Common myeloid progenitor, CD34-positive (primary cell): ENCODE measurements at regions not wholly inside any gene's neighbourhood (a gene's known extent, or its start where the extent isn't known, plus 50 kb on each side); places are given as distances from the start of the nearest gene placed in this dataset.
"Not testable (repeated sequence)": the region's sequence is repeated elsewhere in the genome, so short reads cannot be mapped to it uniquely, and the experiment has no call there.

Experiments used
- CTCF ChIA-PET: fragments of 350-600 bp; sonication (Branson Sonifier 250); formaldehyde crosslinking; loops from one replicate; lab custom pipeline; 2021; ENCODE audit warnings: antibody characterized with exemption; lab: Charles Lee
- POLR2A ChIA-PET: fragments of 350-600 bp; sonication (Branson Sonifier 250); formaldehyde crosslinking; loops from one replicate; lab custom pipeline; 2021; ENCODE audit warnings: antibody characterized with exemption; lab: Charles Lee
- DNase-seq, 3 donors: peaks; one replicate each; pipeline versions ENCODE4 v3.0.0 to v3.0.0-alpha.2; 2013
- H3K27ac ChIP-seq, 2 experiments: 1 replicate in 1 of 2; 2 replicates in 1 of 2; pipeline ENCODE4 v1.7.0; 2013; ENCODE audit warnings: inconsistent platforms in 2 of 2, low read length in 2 of 2, mild to moderate bottlenecking in 2 of 2, low read depth in 1 of 2, moderate library complexity in 1 of 2; ENCODE audit not compliant: severe bottlenecking in 2 of 2, insufficient read depth in 1 of 2, poor library complexity in 1 of 2
- H3K27me3 ChIP-seq, 5 experiments: replicated peaks in 2 of 5; 1 replicate in 3 of 5; 2 replicates in 2 of 5; pipeline versions ENCODE4 v1.6.1 to v1.7.0; 2013; ENCODE audit warnings: low read length in 4 of 5, mild to moderate bottlenecking in 2 of 5, moderate library complexity in 2 of 5, inconsistent platforms in 1 of 5; ENCODE audit not compliant: insufficient read depth in 5 of 5, control insufficient read depth in 4 of 5
- H3K36me3 ChIP-seq, 4 experiments: 1 replicate in 2 of 4; 2 replicates in 2 of 4; pipeline versions ENCODE4 v1.6.1 to v1.7.0; 2013; ENCODE audit warnings: low read length in 3 of 4, control low read depth in 1 of 4, mild to moderate bottlenecking in 1 of 4; ENCODE audit not compliant: control insufficient read depth in 4 of 4, insufficient read depth in 4 of 4
- H3K4me1 ChIP-seq, 4 experiments: 1 replicate in 3 of 4; 2 replicates in 1 of 4; pipeline versions ENCODE4 v1.6.1 to v1.7.1; 2013; ENCODE audit warnings: low read length in 3 of 4, mild to moderate bottlenecking in 3 of 4, control low read depth in 1 of 4, inconsistent platforms in 1 of 4, moderate library complexity in 1 of 4; ENCODE audit not compliant: control insufficient read depth in 4 of 4, insufficient read depth in 4 of 4; ENCODE audit errors: control extremely low read depth in 1 of 4
- H3K4me3 ChIP-seq, 7 experiments: 1 replicate in 4 of 7; 2 replicates in 3 of 7; pipeline versions ENCODE4 v1.5.1 to v1.7.0; 2013; ENCODE audit warnings: mild to moderate bottlenecking in 7 of 7, low read length in 6 of 7, moderate library complexity in 6 of 7, inconsistent platforms in 2 of 7, low read depth in 2 of 7, control low read depth in 1 of 7; ENCODE audit not compliant: insufficient read depth in 4 of 7, control insufficient read depth in 1 of 7; ENCODE audit errors: extremely low read depth in 1 of 7
- H3K9me3 ChIP-seq, 5 experiments: 1 replicate in 4 of 5; 2 replicates in 1 of 5; pipeline versions ENCODE4 v1.6.1 to v1.7.1; 2013; ENCODE audit warnings: low read length in 4 of 5, mild to moderate bottlenecking in 2 of 5, inconsistent platforms in 1 of 5, low read depth in 1 of 5, moderate library complexity in 1 of 5; ENCODE audit not compliant: control insufficient read depth in 4 of 5, insufficient read depth in 2 of 5; ENCODE audit errors: control extremely low read depth in 1 of 5
- WGBS: methylation state at CpG from one replicate; pipeline ENCODE4 v1.1.5; 2013; ENCODE audit not compliant: insufficient coverage; 5-methylcytosine and 5-hydroxymethylcytosine counted together

DNA sequence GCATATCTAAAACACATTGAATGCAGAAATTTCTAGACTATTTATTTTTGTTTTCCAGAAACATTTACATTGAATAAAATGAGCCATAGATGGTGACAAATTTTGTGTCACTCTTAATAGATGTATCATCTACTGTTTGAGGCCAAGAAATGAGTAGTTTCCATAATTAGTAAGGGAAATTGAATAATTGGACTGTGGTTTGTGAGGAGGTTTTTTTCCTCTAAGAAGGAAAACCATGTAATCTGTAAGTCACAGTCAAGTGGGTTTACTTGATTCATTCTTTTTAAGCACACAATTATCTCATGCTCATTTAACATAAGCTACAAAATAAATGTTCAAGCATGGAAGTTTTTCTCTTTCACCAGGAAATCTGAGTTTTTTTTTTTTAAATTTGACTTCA, 876.4 kb downstream of the NR2F1-AS1 start:
- POLR2A ChIA-PET = no interaction called here

DNA sequence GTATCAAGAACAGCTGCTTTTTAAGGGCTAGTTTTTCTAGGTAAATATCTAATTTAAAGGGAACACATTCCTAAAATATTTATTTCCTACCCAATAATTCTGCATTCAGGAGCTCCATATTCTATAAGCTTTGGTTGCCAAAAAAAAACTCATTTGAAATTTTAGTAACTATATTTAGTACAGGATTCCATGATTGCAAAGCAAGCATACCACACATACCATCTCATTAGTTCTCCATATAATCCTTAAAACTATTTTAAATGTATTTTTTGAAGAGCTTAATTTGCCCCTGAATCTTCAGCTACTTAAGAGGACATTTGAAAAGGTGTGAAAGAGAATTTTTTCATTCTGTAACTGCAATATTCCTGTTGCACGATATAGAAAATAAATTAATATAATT, 877.0 kb downstream of the NR2F1-AS1 start:
- Histone ChIP-seq H3K27me3 (no peaks in the 10 kb centered on the region), H3K9me3 (no peaks in the 10 kb centered on the region), H3K36me3 (no peaks in the 10 kb centered on the region), H3K4me3 (no peak overlapping the region), H3K27ac (no peak overlapping the region), H3K4me1 (no peaks in the 10 kb centered on the region)
- POLR2A ChIA-PET = interaction anchor here (0.7 kb wide), 1 partner anchor 972 kb away, joined by 4 read pairs; no protein-coding TSS in a partner anchor
- no peak for DNase-seq
- CTCF ChIA-PET = no interaction called here
- no CpG with 5 or more reads among the region's 1 CpG for WGBS

More for the DNA sequence above, 876.4 kb downstream of the NR2F1-AS1 start:
- CTCF ChIA-PET = no interaction called here
- H3K27me3 ChIP-seq = no peaks in the 10 kb centered on the region
- no peak for DNase-seq
- no peaks in the 10 kb centered on the region for H3K9me3 ChIP-seq
- H3K27ac ChIP-seq = no peak overlapping the region
- no peak overlapping the region for H3K4me3 ChIP-seq
- no peaks in the 10 kb centered on the region for H3K4me1 ChIP-seq
- H3K36me3 ChIP-seq = no peaks in the 10 kb centered on the region

DNA sequence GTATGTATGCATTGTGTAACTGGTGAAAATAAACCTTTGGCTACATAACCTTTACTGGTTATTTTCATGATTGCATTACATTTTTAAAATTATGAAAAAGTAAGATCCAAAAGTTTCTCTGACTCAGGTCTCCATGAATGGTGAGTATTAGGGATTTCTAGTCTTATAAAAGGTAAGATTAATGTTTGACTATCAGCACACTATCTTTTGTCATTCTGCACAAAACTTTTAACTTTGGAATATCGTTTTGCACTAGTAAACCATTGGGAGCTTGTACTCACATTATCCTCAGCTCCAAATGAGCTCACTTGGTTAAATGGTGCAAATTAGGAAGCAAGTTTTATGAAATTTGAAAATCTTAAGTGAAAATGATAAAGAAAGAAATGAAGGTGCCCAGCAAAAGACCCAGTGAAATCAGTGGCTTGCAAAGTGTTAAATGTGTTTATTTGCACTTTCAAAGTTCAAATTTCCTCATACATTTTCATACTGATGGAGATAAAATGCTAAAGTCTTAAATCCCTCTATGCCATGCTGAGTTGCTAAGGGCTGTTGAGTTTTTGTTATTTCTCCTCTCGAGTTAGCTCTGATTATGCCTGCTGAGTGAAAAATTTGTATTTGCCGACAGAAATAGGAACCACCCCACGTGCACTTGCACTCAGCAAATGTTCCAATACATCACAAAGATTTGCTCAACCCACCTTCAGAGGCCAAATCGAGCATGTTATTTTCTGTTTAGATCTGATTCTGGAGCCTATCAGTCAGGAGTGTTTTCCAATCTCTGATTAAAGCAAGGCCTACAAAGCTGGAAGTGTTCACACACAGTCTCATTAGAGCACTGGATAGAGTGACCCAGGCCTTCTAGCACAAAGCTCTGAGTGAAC, 885.7 kb downstream of the NR2F1-AS1 start:
- ChIA-PET POLR2A (no interaction called here), CTCF (no interaction called here)
- DNase-seq = no peak
- Histone ChIP-seq H3K27ac (no peak overlapping the region), H3K36me3 (no peaks in the 10 kb centered on the region), H3K4me3 (no peak overlapping the region), H3K4me1 (no peaks in the 10 kb centered on the region), H3K27me3 (no peaks in the 10 kb centered on the region), H3K9me3 (no peaks in the 10 kb centered on the region)
- WGBS = 33% methylated on average over 1 of the region's 5 CpGs

DNA sequence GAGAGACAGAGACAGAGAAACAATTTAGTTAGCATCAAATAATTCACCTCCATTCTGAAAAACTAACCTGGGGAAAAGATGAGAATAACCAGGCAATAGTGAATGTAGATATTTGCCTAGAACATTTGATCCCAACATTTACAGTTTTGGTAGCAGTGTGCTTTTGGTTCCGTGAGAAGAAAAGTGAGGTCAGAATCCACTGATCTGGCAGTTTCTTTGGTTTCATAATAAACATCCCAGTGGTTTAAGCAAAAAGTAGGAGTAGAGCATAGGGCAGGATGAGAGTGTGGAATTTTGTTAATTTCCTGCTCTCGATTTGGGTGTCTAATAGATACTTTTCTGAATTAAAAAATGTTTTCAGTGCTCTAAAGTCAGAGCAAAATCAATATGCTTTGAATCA, 887.0 kb downstream of the NR2F1-AS1 start:
- H3K9me3 ChIP-seq = no peaks in the 10 kb centered on the region
- H3K4me1 ChIP-seq = no peaks in the 10 kb centered on the region
- POLR2A ChIA-PET = no interaction called here
- no peak for DNase-seq
- CTCF ChIA-PET = no interaction called here
- 92% methylated on average over 2 of the region's 2 CpGs for WGBS
- H3K27ac ChIP-seq = no peak overlapping the region
- no peaks in the 10 kb centered on the region for H3K27me3 ChIP-seq
- H3K4me3 ChIP-seq = no peak overlapping the region
- H3K36me3 ChIP-seq = no peaks in the 10 kb centered on the region

DNA sequence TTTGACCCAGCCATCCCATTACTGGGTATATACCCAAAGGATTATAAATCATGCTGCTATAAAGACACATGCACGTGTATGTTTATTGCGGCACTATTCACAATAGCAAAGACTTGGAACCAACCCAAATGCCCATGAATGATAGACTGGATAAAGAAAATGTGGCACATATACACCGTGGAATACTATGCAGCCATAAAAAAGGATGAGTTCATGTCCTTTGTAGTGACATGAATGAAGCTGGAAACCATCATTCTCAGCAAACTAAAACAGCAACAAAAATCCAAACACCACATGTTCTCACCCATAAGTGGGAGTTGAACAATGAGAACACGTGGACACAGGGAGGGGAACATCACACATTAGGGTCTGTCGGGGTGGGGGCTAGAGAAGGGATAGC, 889.1 kb downstream of the NR2F1-AS1 start:
- 93% methylated on average over 2 of the region's 5 CpGs for WGBS
- POLR2A ChIA-PET, H3K9me3 ChIP-seq, H3K36me3 ChIP-seq, CTCF ChIA-PET, DNase-seq, H3K4me1 ChIP-seq, H3K27me3 ChIP-seq, H3K27ac ChIP-seq, H3K4me3 ChIP-seq: not testable (repeated sequence)

DNA sequence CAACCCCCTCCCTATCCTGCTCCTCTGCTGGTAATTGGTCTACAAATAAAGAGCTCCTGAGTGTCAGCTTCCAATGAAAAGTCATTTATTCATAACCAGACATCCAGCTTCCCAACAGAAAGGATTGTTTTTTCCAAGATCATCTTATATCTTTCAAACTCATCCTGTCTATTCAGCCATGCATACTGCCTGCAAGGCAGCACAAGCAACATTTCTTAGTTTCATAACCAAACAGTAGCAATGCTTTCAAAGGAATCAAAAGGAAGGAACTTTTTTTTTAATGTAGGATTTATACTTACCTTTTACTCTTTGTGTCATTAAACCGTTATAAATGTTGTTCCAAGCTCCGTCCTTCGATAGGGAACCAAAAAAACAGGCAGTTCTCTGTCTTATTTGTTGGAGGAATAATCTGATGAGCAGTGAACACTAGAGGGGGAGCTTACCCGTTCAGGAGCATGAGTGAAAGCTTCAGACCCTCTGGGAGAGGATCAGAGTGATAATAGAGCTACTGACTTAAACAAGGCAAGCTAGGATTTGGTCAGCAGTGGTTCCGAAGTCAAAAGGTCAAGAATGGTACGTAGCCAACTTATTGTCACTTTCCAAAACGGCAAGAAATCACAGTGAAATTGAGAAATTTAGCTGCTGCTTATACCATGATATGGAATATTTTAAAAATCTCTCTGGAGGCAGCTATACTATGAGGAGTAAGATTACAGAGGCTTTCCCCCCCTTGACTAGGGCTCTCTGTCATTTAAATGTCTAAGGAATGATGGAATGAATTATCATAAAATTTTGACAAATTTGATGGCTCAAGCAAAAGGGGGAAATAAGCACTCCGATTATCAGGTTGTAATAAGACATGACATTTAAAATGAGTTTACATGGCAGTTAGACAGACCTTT, 892.9 kb downstream of the NR2F1-AS1 start:
- no peak overlapping the region for H3K4me3 ChIP-seq
- H3K4me1 ChIP-seq = no peaks in the 10 kb centered on the region
- ChIA-PET POLR2A (no interaction called here), CTCF (no interaction called here)
- no peaks in the 10 kb centered on the region for H3K27me3 ChIP-seq
- no peak for DNase-seq
- 61% methylated on average over 3 of the region's 8 CpGs for WGBS
- H3K27ac ChIP-seq = no peak overlapping the region
- H3K9me3 ChIP-seq = no peaks in the 10 kb centered on the region
- no peaks in the 10 kb centered on the region for H3K36me3 ChIP-seq

DNA sequence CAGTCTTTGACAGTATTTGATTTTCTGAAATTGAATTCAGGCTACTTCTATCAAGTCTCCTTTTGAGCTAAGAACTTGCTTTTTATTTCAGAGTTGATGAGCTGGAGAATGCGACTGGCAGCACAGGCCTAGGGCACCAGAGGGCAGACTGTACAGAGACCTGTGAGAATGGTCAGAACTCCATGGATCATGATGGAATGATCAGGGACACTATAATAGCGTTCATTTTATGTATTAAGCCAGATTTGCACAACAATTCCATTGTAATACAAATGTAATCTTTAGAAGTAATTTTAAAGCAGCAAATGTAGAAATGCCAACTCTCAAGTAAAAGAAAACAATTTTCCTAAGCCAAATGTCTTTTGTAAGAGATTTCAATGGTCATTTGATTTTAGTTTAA, 902.4 kb downstream of the NR2F1-AS1 start:
- H3K36me3 ChIP-seq = no peaks in the 10 kb centered on the region
- ChIA-PET CTCF (no interaction called here), POLR2A (no interaction called here)
- H3K4me1 ChIP-seq = no peaks in the 10 kb centered on the region
- whole genome bisulfite sequencing = no CpG with 5 or more reads among the region's 2 CpGs
- H3K9me3 ChIP-seq = no peaks in the 10 kb centered on the region
- DNase-seq = no peak
- no peak overlapping the region for H3K4me3 ChIP-seq
- H3K27me3 ChIP-seq = no peaks in the 10 kb centered on the region
- no peak overlapping the region for H3K27ac ChIP-seq
